ENCODE measurements at regions not wholly inside any gene's neighbourhood (a gene's known extent, or its start where the extent isn't known, plus 50 kb on each side); places are given as distances from the start of the nearest gene placed in this dataset.

- peaks cover 22% of the 10 kb centered on the region for H3K27me3 ChIP-seq (ENCODE audit: low read depth, low read length)
- H3K27ac ChIP-seq (ENCODE audit: low read length): no peak overlapping the region
- no peak overlapping the region for H2AFZ ChIP-seq (ENCODE audit: low read depth, low read length)
- no peak overlapping the region for H3K4me3 ChIP-seq (ENCODE audit: low read length)
- no peaks in the 10 kb centered on the region for H3K36me3 ChIP-seq (replicated peaks; ENCODE audit: low read depth, low read length)
- H3K4me2 ChIP-seq (ENCODE audit: low read length): no peak overlapping the region
- H3K9me3 ChIP-seq (ENCODE audit: insufficient read depth, low read length): no peaks in the 10 kb centered on the region
- no peaks in the 10 kb centered on the region for H4K20me1 ChIP-seq (ENCODE audit: insufficient read depth, low read length)
- no peak for TF ChIP-seq EZH2phosphoT487 (IDR thresholded peaks at IDR 0.05; ENCODE audit: low read depth)
- no peak for TF ChIP-seq CTCF (IDR thresholded peaks at IDR 0.05; ENCODE audit: low read depth, low read length)
- H3K9ac ChIP-seq (ENCODE audit: low read length): no peak overlapping the region
- H3K4me1 ChIP-seq (ENCODE audit: low read length): no peaks in the 10 kb centered on the region
- H3K79me2 ChIP-seq (ENCODE audit: low read length): no peaks in the 10 kb centered on the region
Observed at GRCh38 chr10:113390896-113391295, 162.0 kb upstream of the HABP2 start.

- no peak for TF ChIP-seq CTCF (IDR thresholded peaks at IDR 0.05; ENCODE audit: low read depth, low read length)
- TF ChIP-seq EZH2phosphoT487 (IDR thresholded peaks at IDR 0.05; ENCODE audit: low read depth): no peak
- Histone ChIP-seq H3K27me3 (ENCODE audit: low read depth, low read length) (0 out of 2 replicates have a peak, but pooled peaks cover 4% of the 10 kb centered on the region), H3K27ac (ENCODE audit: low read length) (no peak overlapping the region), H3K4me2 (ENCODE audit: low read length) (no peak overlapping the region), H3K9me3 (ENCODE audit: insufficient read depth, low read length) (no peaks in the 10 kb centered on the region), H3K4me1 (ENCODE audit: low read length) (no peaks in the 10 kb centered on the region), H3K9ac (ENCODE audit: low read length) (no peak overlapping the region), H3K4me3 (ENCODE audit: low read length) (no peak overlapping the region), H2AFZ (ENCODE audit: low read depth, low read length) (no peak overlapping the region), H4K20me1 (ENCODE audit: insufficient read depth, low read length) (no peaks in the 10 kb centered on the region), H3K36me3 (replicated peaks; ENCODE audit: low read depth, low read length) (no peaks in the 10 kb centered on the region), H3K79me2 (ENCODE audit: low read length) (no peaks in the 10 kb centered on the region)
Observed at GRCh38 chr10:113397047-113397446, 155.8 kb upstream of the HABP2 start.

- TF ChIP-seq CTCF (IDR thresholded peaks at IDR 0.05; ENCODE audit: low read depth, low read length): no peak
- no peak for TF ChIP-seq EZH2phosphoT487 (IDR thresholded peaks at IDR 0.05; ENCODE audit: low read depth)
- no peaks in the 10 kb centered on the region for H4K20me1 ChIP-seq (ENCODE audit: insufficient read depth, low read length)
- no peaks in the 10 kb centered on the region for H3K4me1 ChIP-seq (ENCODE audit: low read length)
- H3K9ac ChIP-seq (ENCODE audit: low read length): no peak overlapping the region
- H3K27me3 ChIP-seq (ENCODE audit: low read depth, low read length): no peaks in the 10 kb centered on the region
- H3K36me3 ChIP-seq (replicated peaks; ENCODE audit: low read depth, low read length): no peaks in the 10 kb centered on the region
- no peaks in the 10 kb centered on the region for H3K9me3 ChIP-seq (ENCODE audit: insufficient read depth, low read length)
- no peaks in the 10 kb centered on the region for H3K79me2 ChIP-seq (ENCODE audit: low read length)
- H3K4me3 ChIP-seq (ENCODE audit: low read length): no peak overlapping the region
- H2AFZ ChIP-seq (ENCODE audit: low read depth, low read length): no peak overlapping the region
- no peak overlapping the region for H3K27ac ChIP-seq (ENCODE audit: low read length)
- H3K4me2 ChIP-seq (ENCODE audit: low read length): no peak overlapping the region
Observed at GRCh38 chr10:113399065-113399464, 153.8 kb upstream of the HABP2 start.

GRCh38 chr10:113402602-113403001 lies 150.3 kb upstream of the HABP2 start:
- H3K9ac ChIP-seq (ENCODE audit: low read length): no peak overlapping the region
- H3K4me3 ChIP-seq (ENCODE audit: low read length): no peak overlapping the region
- no peaks in the 10 kb centered on the region for H3K36me3 ChIP-seq (replicated peaks; ENCODE audit: low read depth, low read length)
- no peaks in the 10 kb centered on the region for H3K9me3 ChIP-seq (ENCODE audit: insufficient read depth, low read length)
- no peak overlapping the region for H2AFZ ChIP-seq (ENCODE audit: low read depth, low read length)
- no peak overlapping the region for H3K4me2 ChIP-seq (ENCODE audit: low read length)
- no peaks in the 10 kb centered on the region for H4K20me1 ChIP-seq (ENCODE audit: insufficient read depth, low read length)
- H3K4me1 ChIP-seq (ENCODE audit: low read length): no peaks in the 10 kb centered on the region
- H3K27me3 ChIP-seq (ENCODE audit: low read depth, low read length): no peaks in the 10 kb centered on the region
- H3K27ac ChIP-seq (ENCODE audit: low read length): no peak overlapping the region
- TF ChIP-seq CTCF (IDR thresholded peaks at IDR 0.05; ENCODE audit: low read depth, low read length) (no peak), EZH2phosphoT487 (IDR thresholded peaks at IDR 0.05; ENCODE audit: low read depth) (no peak)
- H3K79me2 ChIP-seq (ENCODE audit: low read length): no peaks in the 10 kb centered on the region

Data from OCI-LY3 (cell line).